ENCODE measurements at regions not wholly inside any gene's neighbourhood (a gene's known extent, or its start where the extent isn't known, plus 50 kb on each side); places are given as distances from the start of the nearest gene placed in this dataset.

DNA sequence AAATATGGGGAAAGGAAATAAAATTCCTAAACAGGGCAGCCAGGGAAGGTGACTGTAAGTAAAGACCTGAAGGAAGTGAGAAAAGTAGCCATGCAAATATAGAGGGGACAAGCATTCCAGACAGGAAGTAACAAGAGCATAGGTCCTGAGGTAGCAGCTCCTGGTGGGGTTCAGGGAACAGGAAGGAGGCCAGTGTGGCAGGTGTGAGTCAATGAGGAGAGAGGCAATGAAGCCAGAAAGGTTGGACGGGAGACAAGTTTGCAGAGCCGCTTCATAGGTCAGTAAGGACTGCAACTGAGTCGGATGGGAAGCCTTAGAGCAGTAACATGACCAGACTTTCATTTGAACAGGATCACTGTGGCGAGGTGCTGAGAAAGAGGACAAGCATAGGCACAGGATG is 150.9 kb downstream of the METTL4 start:
- Mint-ChIP-seq H3K4me1 (peaks cover 2% of the 10 kb centered on the region), H3K27me3 (ENCODE audit: insufficient read depth) (no peaks in the 10 kb centered on the region), H3K9me3 (no peaks in the 10 kb centered on the region), H3K36me3 (ENCODE audit: low read depth) (no peaks in the 10 kb centered on the region), H3K27ac (no peak overlapping the region), H3K4me3 (no peak overlapping the region)
- no peak overlapping the region for H3K9ac ChIP-seq (ENCODE audit: extremely low read depth, low read length, poor library complexity, severe bottlenecking)
- H3K27ac ChIP-seq (ENCODE audit: low read depth, low read length) = no peak overlapping the region
- H3K27me3 ChIP-seq (ENCODE audit: control insufficient read depth, insufficient read depth, low read length, poor library complexity, severe bottlenecking) = no peaks in the 10 kb centered on the region
- DNase-seq = no peak
- no peak overlapping the region for H3K4me3 ChIP-seq (ENCODE audit: low read length)
- H3K9me3 ChIP-seq (ENCODE audit: control insufficient read depth, low read length) = no peaks in the 10 kb centered on the region
- WGBS, 2 experiments (ENCODE audit: insufficient coverage in 1 of 2, insufficient read length in 1 of 2) = 88 to 96% methylated on average over 4 of the region's 4 CpGs
- TF ChIP-seq, protein P1, sequence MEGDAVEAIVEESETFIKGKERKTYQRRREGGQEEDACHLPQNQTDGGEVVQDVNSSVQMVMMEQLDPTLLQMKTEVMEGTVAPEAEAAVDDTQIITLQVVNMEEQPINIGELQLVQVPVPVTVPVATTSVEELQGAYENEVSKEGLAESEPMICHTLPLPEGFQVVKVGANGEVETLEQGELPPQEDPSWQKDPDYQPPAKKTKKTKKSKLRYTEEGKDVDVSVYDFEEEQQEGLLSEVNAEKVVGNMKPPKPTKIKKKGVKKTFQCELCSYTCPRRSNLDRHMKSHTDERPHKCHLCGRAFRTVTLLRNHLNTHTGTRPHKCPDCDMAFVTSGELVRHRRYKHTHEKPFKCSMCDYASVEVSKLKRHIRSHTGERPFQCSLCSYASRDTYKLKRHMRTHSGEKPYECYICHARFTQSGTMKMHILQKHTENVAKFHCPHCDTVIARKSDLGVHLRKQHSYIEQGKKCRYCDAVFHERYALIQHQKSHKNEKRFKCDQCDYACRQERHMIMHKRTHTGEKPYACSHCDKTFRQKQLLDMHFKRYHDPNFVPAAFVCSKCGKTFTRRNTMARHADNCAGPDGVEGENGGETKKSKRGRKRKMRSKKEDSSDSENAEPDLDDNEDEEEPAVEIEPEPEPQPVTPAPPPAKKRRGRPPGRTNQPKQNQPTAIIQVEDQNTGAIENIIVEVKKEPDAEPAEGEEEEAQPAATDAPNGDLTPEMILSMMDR (conservative IDR thresholded peaks at IDR 0.05) = no peak
- no peaks in the 10 kb centered on the region for H3K4me1 ChIP-seq (ENCODE audit: control insufficient read depth, insufficient read depth, low read length)
- no peaks in the 10 kb centered on the region for H3K36me3 ChIP-seq (ENCODE audit: control insufficient read depth, insufficient read depth, low read length)

DNA sequence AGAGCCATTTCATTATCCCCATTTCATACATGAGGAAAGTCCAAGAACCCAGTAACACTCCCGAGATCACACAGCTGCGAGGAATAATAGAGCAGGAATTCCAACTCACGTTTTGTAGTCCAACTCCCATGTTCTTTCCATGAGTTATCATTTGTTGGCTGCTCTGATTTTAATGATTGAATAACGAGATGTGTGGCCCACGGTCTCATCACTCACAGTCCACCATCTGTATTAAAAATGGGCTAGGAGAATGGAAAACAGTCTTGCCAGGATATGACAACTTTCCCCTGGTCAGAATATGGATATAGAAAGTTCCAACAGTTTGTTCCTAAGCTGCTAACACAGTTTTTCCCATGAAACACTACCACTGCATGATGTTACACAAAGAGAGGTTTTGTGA is 147.5 kb downstream of the METTL4 start:
- H3K9me3 Mint-ChIP-seq = peaks cover 2% of the 10 kb centered on the region
- H3K9ac ChIP-seq (ENCODE audit: extremely low read depth, low read length, poor library complexity, severe bottlenecking) = no peak overlapping the region
- H3K36me3 ChIP-seq (ENCODE audit: control insufficient read depth, insufficient read depth, low read length) = no peaks in the 10 kb centered on the region
- no peak overlapping the region for H3K27ac Mint-ChIP-seq
- TF ChIP-seq, protein P1 (conservative IDR thresholded peaks at IDR 0.05) = no peak
- H3K4me3 ChIP-seq (ENCODE audit: low read length) = no peak overlapping the region
- H3K27me3 ChIP-seq (ENCODE audit: control insufficient read depth, insufficient read depth, low read length, poor library complexity, severe bottlenecking) = no peaks in the 10 kb centered on the region
- no peaks in the 10 kb centered on the region for H3K27me3 Mint-ChIP-seq (ENCODE audit: insufficient read depth)
- no peaks in the 10 kb centered on the region for H3K4me1 ChIP-seq (ENCODE audit: control insufficient read depth, insufficient read depth, low read length)
- no peak overlapping the region for H3K4me3 Mint-ChIP-seq
- no peaks in the 10 kb centered on the region for H3K36me3 Mint-ChIP-seq (ENCODE audit: low read depth)
- no peak overlapping the region for H3K27ac ChIP-seq (ENCODE audit: low read depth, low read length)
- DNase-seq = no peak
- peaks cover 2% of the 10 kb centered on the region for H3K4me1 Mint-ChIP-seq
- WGBS, 2 experiments (ENCODE audit: insufficient coverage in 1 of 2, insufficient read length in 1 of 2) = 95 to 98% methylated on average over 4 to 5 of the region's 5 CpGs
- H3K9me3 ChIP-seq (ENCODE audit: control insufficient read depth, low read length) = no peaks in the 10 kb centered on the region

DNA sequence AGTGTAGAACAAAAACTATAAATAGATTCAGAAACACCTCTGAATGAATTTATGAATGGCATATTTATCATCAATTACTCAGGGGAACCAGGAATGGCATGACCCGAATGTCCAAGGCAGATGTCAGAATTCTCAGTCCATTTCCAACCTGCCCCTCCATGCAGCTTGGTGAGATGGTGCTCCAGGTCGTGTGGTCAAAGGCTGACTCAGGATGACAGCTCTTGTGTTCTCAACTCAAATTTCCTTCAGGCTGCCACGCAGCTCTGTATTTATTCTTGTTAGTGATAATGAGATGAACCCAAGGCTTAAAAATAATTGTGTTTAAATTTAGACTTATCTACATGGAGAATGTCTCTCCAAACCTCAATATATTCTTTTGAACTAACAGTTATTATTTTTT is 146.9 kb downstream of the METTL4 start:
- Mint-ChIP-seq H3K27me3 (ENCODE audit: insufficient read depth) (no peaks in the 10 kb centered on the region), H3K36me3 (ENCODE audit: low read depth) (no peaks in the 10 kb centered on the region)
- WGBS, 2 experiments (ENCODE audit: insufficient coverage in 1 of 2, insufficient read length in 1 of 2) = 87 to 92% methylated on average over 2 to 3 of the region's 3 CpGs

More for the DNA sequence above, 146.9 kb downstream of the METTL4 start:
- H3K36me3 ChIP-seq (ENCODE audit: control insufficient read depth, insufficient read depth, low read length) = no peaks in the 10 kb centered on the region
- H3K4me1 ChIP-seq (ENCODE audit: control insufficient read depth, insufficient read depth, low read length) = no peaks in the 10 kb centered on the region
- H3K4me3 ChIP-seq (ENCODE audit: low read length) = no peak overlapping the region
- H3K4me1 Mint-ChIP-seq = peaks cover 2% of the 10 kb centered on the region
- H3K9ac ChIP-seq (ENCODE audit: extremely low read depth, low read length, poor library complexity, severe bottlenecking) = no peak overlapping the region
- no peaks in the 10 kb centered on the region for H3K27me3 ChIP-seq (ENCODE audit: control insufficient read depth, insufficient read depth, low read length, poor library complexity, severe bottlenecking)
- no peaks in the 10 kb centered on the region for H3K9me3 ChIP-seq (ENCODE audit: control insufficient read depth, low read length)
- H3K4me3 Mint-ChIP-seq = no peak overlapping the region
- no peak overlapping the region for H3K27ac ChIP-seq (ENCODE audit: low read depth, low read length)
- no peak overlapping the region for H3K27ac Mint-ChIP-seq
- H3K9me3 Mint-ChIP-seq = peaks cover 2% of the 10 kb centered on the region
- no peak for DNase-seq
- TF ChIP-seq, protein P1 (conservative IDR thresholded peaks at IDR 0.05) = no peak
